Fibroblast of peridontal ligament (primary cell): ENCODE measurements at regions not wholly inside any gene's neighbourhood (a gene's known extent, or its start where the extent isn't known, plus 50 kb on each side); places are given as distances from the start of the nearest gene placed in this dataset.
"Not testable (repeated sequence)": the region's sequence is repeated elsewhere in the genome, so short reads cannot be mapped to it uniquely, and the experiment has no call there.

Experiments
- DNase-seq: peaks from one replicate; pipeline ENCODE4 v3.0.0-alpha.2; 2010; ENCODE audit errors: extremely low read depth

DNA sequence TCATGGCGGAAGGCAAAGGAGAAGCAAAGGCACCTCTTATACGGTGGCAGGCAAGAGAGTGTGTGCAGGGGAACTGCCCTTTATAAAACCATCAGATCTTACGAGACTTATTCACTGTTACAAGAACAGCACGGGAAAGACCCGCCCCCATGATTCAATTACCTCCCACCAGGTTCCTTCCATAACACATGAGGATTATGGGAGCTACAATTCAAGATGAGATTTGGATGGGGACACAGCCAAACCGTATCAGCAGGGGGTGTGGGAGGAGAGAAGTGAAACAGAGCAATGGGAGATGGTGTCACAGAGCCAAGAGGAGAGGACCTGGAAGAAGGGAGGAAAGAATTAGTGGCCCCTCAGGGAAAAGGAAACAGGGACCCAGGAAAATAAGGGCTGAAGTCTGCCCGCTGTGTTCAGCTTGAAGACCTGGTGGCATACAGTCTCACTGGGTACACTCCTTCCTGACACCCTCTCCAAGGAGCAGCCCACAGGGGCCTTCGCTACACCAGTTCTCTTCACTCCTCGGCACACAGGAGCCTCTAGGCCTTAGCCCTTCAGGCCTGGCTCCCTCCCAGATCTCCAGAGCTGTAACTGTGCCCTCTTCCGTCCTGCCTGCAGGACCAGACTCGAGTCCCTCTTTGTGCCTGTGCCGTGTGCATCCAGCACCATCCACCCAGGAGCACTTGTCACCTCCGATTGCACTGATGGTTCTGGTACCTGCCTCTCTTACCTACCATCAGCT is 262.1 kb downstream of the EIPR1 start:
- DNase-seq: no peak

GRCh38 chr2:3114406-3115185 is 263.0 kb downstream of the EIPR1 start:
- no peak for DNase-seq

DNA sequence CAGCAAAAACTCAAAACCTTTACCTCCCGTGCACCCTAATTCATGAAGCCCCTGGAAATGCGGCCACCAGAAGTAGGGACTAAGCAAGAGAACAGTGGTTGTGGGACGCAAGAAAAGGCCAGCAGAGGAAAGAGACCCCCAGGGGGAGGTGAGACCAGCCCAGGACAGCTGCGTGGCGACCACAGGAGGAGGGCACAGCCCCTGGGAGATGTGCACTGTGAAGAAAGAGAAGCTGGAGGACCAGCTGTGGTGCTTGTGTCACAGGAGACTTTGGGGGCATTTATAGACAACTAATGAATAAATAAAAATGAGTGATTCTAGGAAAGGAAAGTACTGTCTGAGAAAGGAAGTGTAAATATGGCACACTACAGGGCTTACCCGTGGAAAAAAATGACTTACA is 263.8 kb downstream of the EIPR1 start:
- no peak for DNase-seq

DNA sequence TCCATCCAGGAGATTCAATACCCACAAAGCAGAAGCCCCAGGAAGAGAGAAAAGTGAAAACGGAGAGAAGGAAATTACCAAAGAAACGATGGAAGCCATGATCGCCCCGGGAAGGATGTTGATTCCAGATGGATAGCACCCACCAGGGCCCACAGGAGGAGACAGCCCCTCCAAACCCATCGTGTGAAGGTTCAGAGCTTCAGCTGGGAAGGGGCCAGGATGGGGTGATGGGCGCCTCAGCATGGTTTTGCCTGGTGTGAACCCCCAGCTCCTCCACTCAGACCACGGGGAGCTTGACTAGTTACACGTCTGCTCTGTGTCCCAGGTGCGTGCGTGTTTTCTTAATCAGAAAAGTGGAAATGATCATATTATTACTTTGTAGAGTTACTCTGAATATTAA is 264.5 kb downstream of the EIPR1 start:
- DNase-seq: no peak

DNA sequence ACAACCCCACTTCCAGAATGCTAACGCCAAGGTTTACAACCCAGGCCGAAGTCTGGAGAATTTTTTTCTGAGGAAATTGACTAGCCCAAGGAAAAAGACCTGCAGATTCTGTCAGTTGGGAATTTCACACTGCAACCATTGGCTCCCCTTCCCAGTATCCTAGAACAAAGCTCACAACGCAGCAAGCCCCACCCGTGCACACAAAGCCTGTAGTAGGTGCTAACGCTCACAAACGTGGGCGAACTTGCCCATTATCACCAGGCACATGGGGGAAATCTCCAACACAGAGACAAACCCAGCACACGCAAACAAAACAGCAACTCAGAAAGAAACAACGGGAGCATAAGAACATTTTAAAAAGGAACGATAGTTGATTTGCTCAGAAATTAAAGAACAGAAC is 265.1 kb downstream of the EIPR1 start:
- DNase-seq: no peak

DNA sequence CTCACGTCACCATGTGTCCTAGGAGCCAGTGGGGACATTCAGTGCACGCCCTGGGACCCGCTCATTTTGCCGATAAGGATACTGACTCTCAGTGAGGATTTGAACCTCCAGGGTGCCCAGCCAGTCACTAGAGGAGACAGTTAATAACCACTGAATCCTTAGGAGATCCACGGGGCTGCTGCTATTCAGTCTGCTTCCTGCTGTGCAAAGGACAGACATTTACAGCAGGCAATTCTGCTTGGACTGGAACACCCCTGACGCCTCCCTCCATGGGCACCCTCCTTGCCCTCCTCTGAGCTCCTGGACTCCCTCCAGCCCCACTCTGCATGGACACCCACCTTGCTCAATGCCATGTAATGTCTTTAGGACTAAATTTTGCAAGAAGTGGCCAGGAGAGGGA is 265.5 kb downstream of the EIPR1 start:
- no peak for DNase-seq

- DNase-seq: no peak
Measured at GRCh38 chr2:3110994-3111666, 266.5 kb downstream of the EIPR1 start.

DNA sequence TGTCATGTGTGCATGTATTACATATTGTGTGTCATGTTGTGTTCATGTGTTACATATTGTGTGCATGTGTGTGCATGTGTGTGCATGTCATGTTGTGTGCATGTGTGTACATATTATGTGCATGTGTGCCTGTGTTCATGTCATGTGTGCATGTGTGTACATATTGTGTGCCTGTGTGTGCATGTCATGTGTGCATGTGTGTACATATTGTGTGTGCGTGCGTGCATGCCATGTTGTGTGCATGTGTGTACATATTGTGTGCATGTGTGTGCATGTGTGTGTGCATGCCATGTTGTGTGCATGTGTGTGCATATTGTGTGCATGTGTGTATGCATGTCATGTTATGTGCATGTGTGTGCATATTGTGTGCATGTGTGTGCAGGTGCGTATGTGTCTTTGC is 267.1 kb downstream of the EIPR1 start:
- no peak for DNase-seq

DNA sequence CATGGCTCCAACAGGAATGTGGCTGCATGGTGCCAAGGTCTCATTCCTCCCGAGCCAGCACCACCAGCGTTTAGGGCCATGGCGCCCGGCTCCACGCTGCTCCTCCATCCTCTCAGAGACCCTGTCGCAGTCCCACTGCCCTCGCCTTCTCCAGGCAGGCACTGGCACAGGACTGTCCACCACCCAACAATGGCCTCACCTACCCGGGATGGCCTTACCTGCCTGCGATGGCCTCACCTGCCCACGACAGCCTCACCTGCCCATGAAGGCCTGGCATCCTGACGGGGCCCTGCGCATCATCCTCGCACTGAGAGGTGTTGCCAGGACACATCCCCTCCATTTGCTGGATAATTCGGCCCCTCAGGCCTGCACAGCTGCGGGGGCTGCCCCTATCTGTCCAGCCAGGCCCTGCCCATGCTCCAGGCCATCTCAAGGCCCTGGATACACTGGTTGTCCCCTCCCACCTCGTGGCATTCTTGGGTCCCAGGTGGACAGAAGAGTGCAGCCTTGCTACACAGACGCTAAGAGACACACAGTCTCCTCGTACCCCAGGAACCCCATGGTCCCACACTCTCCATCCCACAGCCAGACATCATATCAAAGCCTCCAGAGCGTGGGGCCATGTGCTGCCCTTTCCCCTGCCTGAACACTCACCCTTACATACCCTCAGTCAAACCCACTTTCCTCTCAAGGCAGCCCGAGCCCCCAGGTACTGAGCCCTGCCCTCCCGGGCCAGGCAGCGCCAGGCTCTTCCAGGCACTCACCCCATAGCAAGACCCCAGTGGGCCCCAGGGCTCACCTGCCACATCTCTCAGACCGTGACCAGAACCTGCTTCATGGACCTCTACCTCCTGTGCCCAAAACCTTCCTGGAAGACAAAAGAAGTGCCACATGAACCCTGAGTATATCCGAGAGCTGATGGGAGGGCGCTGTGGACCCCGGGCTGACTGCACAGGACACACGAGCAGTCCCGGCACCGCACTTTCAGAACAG is 268.6 kb downstream of the EIPR1 start:
- DNase-seq: no peak

- DNase-seq: no peak
Measured at GRCh38 chr2:3108105-3108504, 269.5 kb downstream of the EIPR1 start.

- DNase-seq: no peak
Measured at GRCh38 chr2:3107567-3107966, 270.1 kb downstream of the EIPR1 start.

- no peak for DNase-seq
Measured at GRCh38 chr2:3105814-3106569, 271.6 kb downstream of the EIPR1 start.

GRCh38 chr2:3104958-3105813 is 272.4 kb downstream of the EIPR1 start:
- DNase-seq: not testable (repeated sequence)

GRCh38 chr2:3104261-3104660 is 273.4 kb downstream of the EIPR1 start:
- DNase-seq: no peak

GRCh38 chr2:3102922-3103569 is 274.6 kb downstream of the EIPR1 start:
- no peak for DNase-seq

GRCh38 chr2:3102081-3102921 is 275.3 kb downstream of the EIPR1 start:
- no peak for DNase-seq

DNA sequence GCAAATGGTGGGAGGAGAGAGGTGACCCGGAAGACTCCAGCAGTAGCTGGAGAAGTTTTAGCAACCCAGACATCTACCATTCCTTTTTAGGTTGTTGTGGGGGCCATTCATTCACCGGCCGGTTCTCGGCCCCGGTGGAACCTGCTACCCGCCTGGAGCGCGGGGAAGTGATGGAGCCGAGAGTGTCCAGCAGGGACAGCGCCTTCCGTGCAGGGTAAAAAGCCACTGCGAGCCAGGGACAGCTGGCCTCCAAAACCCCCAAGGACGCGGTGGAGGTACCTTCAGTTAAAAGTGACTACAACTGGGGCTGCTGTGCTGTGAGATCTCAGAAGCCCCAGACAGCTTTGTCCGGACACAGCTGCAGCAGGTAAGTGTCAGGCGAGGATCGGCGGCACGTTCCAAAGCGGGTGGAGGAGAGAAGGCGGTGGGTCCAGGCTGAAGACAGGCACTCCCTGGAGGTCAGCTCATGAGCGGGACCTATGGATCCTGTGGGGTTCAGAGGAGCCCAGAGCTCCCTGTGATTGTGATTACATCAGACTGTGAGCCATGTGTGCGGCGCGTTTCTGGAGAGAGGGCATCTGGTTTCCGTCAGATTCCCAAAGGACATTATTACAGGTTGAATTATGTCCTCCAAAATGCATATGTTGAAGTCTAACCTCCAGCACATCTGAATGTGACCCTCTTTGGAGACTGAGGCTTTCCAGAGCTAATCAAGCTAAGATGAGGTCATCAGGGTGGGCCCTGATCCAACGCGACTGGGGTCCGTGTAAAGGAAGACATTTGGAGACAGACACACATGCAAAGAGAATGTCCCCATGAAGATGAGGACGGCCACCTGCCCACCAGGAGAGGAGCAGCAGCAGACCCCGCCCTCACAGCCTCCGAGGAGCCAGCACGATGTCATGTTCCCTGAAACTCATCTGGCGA is 276.3 kb downstream of the EIPR1 start:
- no peak for DNase-seq
